NCI-H69 (cell line): ENCODE measurements at regions not wholly inside any gene's neighbourhood (a gene's known extent, or its start where the extent isn't known, plus 50 kb on each side); places are given as distances from the start of the nearest gene placed in this dataset.
A peak's percentile ranks its signal among the peaks of the same experiment; 100 is the strongest.

Source experiments
- DNase-seq: peaks from one replicate; lab custom pipeline; 2025; lab: John Stamatoyannopoulos, UW

GRCh38 chr1:232383455-232384123 is 246.3 kb downstream of the SIPA1L2 start:
- DNase-seq, result no peak

DNA sequence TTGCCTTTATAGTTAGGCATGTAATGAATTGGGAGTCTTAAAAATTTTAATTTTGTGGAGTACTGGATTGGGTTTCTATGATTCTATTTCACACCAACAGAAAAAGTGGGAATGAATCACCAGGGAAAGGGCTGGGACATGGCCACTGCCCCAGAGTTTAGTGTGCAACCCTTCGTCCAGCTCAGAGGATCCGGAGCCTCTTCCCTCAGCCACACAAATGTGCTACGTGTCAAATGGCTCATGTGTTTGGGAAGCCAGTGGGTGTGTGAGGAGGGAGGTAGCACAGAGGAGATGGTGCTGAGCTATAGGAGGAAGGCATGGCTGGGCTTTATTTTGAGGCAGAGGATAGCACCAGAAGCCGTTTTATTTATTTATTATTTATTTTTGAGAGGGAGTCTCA is 247.3 kb downstream of the SIPA1L2 start:
- DNase-seq, result no peak

DNA sequence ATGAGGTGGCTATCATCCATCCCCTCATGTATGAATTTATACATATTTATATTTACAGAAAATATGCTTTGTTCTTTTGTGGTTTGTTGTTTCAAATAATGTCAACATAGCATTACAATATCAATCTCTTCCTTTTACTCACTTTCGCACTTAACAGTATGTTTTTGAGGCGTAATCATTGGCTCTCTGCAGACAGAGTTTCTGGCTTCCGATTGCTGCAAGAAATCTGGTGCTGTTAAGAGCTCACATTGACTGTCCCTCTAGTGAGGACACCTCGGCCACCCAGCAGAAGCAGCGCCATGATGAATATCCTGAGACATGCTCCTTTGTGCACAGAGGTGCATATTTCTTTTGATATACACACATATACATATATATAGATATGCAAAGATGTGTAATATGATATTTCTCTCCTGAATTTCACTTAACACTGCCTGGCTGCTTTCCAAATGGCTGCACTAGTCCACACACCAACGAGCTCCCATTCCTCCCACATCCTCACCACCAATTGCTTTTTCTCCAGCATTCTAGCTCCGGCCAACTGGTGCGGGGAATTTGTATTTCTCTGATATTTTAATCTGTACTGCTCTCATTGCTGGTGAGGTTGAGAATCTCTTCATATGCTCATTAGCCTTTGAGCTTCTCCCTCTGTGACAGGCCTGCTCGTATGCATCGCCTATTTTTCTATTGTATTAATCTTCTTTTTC is 248.4 kb downstream of the SIPA1L2 start:
- DNase-seq, result peak; percentile 9

DNA sequence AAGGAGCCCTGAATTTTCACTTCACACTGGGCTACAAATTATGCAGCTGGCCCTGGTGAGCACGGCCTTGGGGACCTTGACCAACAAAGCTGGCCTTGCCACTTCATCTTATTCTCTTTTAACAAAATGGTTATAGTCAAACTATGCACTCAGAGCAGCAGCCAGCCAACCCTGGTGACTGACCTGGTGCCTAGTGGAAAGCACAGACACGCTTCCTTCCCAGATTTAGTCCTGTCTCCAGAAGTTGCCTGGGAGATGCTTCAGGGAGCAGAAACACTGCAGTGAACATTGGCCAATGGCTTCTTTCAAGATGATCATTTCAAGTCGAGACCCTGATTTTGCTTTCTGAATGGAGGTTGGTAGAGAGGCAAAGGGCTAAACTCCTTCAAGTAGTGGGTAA is 249.3 kb downstream of the SIPA1L2 start:
- no peak for DNase-seq

- no peak for DNase-seq
Observed at GRCh38 chr1:232380131-232380530, 249.8 kb downstream of the SIPA1L2 start.

DNA sequence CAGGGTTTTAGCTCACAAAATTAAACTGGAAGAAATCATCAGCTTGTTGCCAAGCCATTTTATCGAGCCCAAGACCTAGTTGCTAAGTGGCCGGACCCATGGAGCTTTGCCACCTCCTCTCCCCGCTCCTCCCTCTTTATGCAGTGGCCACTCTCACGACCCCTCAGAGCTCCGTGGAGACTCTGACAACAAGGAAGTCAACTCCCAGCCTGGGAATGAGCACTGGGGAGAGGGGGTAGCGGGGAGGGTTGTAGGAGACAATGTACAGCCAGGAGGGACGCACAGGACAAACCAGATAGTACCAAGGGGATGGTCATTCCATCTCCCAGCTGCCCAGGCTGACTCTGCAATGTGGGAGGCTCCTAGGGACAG is 250.9 kb downstream of the SIPA1L2 start:
- no peak for DNase-seq

DNA sequence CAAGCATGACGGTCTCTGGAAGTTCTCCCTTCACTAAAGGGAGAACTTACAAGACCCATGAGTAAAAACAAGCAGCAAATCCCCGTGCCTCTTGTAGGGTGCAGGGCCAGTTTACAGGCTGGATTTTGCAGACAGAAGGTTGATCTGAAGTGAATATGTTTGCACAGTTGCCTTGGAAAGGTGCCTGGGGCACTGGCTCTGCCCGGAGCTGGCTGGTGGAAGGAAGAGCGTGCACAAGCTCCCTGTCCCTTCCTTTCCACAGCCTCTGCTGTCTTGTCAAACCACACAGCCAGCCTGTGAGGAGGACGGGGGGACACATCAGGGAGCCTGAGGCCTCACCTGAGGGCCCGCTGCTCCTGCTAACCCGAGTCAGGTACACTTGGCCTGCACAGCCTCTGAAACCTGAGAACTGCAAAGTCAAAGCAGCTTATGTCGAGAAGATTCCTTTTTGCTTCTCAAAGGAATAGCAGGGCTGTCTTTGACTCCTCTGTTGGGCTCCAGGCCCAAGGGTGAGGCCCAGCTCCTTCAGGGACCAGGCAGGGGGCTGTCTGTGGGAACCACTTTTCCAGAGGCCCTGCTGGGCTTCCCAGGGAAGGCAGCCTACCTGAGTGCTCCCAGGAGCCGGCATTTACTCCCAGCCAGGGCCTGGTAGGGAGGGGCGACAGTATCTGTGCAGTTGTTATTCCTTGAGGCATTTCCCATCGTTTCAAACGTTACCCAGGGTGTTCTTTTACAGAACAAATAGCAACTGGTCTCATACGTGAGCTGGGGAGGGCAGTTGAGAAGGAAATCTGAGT is 251.5 kb downstream of the SIPA1L2 start:
- peak; percentile 50 for DNase-seq

- peak; percentile 27 for DNase-seq
Observed at GRCh38 chr1:232377494-232377770, 252.5 kb downstream of the SIPA1L2 start.

DNA sequence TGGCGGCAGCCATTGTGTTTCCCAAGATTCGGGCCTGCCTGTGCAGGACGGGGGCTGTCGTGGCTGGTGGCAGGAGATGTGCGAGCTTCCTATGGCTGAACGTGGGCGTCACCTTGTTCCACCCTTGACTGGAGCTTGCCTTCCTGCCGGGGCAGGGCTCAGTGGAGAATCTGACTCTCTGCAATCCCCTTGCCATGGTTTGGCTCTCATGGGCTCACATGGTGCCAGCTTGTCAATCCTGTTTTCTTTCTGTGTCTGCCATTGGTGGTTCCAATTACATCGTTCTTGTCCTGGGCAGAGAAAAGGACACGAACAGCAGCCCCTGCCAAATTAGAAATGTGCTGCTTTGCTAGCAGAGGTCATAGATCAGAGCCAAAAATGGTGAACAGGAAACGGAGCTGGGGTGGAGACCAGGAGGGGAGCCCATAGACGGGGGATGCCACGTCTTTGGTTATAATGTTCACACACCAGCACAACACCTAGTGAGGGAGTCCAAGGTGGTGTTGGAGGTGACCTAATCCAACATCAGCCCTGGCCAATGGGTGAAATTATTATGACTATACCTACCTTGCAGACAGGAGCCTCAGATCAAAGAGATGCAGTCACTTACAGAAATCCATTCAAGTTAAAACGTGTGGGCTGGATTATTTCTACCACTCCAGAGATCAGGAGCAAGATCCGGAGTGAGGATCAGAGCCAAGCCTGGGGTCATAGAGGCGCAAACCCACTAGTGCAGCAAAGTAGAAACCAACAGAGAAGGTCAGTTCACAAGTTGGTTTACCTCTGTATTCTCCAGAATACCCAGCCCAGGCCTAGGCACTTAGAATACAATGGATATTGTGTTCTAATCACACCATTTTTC is 253.1 kb downstream of the SIPA1L2 start:
- no peak for DNase-seq

DNA sequence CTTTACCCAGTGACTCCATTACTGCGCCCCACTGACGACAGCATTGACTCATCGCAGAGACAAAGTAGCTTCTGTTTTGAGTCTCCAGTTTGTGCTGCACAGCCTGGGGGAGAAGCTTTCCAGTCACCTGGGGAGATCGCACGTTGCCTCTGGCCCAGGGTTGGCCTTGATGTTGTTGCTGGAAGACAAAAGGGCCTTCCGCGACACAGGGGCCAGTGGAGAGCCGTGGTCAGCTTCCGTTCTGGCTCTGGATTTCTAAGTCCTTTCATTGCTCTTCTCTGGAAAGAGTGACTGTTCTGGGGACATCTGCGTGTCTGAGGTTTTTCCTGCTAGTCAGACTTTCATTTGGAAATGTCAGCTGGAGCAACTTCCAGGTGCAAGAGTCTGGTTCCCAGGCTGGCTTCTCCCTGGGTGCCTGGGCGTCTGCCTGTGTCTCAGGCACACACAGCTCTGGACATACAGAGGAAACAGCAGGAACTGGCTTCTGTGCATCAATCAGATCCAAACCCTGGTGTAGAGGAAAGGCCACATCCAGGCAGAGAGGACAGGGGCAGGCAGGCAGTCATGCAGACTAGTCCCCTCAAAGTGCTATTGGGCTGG is 257.0 kb downstream of the SIPA1L2 start:
- DNase-seq, result no peak

GRCh38 chr1:232372431-232372830 is 257.5 kb downstream of the SIPA1L2 start:
- no peak for DNase-seq

DNA sequence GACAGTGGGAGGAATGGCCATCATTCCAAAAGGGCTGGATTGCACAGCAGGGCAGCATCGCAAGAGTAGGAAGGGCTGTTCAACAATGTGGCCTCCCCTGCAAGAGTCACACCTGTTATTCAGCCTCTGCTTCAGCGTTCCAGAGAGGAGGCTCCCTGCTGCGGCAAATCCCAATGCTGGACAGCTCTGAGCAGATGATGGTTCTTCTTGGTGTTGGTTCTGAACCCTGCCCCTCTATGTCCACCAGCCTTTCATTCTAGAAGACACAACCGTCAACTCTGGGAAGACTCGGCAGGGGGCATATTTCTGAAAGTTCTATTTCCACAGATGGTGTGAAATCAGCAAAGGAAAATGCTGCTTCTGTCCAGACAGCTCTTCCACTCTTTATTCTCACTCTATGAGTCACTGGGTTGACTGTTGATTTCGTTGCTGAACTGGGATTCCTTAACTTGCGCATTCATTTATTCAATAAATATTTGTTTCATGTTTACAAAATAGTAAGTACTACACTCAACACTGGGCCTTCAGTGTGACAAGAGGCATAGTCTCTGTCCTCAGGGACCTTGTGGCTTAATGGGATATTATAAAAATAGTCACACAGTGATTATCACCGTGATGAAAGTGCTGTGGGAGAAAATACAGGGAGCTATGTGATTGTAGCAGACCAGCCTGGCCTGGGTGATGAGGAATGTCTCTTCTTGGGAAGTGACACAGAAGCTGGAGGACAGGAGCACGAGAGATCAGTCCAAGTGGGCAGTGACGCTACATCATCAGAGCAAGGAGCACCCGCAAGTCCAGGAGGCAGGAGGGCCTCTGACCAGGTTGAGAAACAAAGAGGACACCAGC is 260.3 kb downstream of the SIPA1L2 start:
- no peak for DNase-seq

GRCh38 chr1:232368821-232369321 is 261.1 kb downstream of the SIPA1L2 start:
- DNase-seq, result no peak

- peak; percentile 36 for DNase-seq
Observed at GRCh38 chr1:232367293-232367692, 262.6 kb downstream of the SIPA1L2 start.

DNA sequence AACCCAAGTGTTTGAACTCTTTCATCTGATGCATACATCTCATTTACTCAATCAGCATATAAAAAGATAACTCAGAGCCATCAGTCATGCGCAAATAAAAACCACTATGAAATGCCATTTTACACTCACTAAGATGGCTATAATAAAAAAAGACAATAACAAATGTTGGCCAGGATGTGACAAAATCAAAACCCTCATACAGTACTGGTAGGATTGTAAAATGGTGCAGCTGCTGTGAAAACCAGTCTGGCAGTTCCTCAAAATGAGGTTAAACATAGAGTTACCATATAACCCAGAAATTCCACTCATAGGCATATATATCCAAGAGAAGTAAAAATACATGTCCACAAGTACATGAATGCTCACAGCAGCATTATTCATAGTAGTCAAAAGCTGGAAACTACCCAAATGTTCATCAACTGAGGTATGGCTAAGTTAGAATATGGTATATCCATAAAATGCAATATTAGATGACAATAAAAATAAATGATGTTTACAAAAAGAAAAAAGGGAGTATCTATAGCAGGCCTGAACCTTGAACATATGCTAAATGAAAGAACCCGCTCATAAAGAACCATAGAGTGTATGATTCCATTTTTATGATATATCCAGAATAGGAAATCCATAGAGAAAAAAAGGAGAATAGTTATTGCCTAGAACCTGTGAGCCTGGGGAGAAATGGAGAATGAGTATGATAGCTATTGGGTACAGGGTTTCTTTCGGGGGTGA is 265.1 kb downstream of the SIPA1L2 start:
- DNase-seq, result no peak

DNA sequence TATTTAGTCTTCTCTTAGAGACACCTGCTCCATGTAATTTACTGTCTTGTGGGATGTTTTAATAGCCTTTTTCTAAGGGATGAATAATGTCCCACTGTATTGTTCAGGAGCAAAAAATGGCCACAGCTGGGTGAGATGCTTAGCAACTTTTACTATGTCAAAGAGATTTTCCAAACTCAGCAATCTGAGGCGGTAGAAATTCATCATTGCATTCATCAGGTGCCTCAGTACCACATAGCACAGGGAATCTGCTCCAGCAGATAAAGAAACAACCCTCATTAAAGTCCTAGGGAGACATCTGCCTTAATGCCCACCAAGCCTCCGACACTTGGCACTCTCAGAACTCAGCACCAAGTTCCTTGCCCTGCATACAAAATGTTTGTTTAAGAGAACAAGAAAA is 266.9 kb downstream of the SIPA1L2 start:
- DNase-seq, result no peak

- no peak for DNase-seq
Observed at GRCh38 chr1:232357416-232357815, 272.5 kb downstream of the SIPA1L2 start.

DNA sequence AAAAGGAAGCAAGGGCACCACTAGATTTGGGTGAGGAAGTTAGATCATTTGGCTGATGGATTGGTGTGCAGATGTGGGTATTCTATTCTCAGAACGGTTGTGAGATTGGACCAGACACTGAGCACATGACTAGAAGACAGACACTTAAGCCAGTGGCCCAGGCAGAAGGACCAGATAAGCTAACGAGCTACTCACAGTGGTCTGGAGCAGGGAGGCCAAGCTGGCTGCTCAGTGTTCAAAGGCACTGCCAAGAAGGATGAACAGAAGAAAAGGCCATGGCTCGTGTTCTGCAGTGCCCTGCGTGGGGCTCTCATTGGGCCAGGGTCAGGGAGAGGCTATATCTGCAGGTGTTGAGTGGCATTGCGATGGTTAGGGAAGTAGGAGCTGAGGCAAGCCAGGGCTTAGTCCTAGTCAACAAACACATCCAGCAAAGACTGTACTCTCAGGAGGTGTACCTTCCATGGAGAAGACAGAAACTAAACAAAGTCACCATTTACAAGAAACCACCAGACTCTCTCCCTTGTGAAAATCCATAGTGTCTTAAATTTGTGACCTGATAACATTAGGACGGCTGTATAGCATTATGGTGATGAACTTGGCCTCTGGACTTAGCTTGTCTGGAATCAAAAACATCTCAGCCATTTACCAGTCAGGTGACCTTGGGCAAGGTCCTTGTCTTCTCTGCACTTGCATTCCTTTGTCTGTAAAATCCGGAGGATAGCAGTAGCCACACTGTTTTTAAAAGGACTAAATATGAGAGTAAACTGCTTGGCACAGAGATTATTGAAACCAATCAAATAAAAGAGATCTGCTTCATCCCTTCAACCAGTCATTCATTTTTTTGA is 274.5 kb downstream of the SIPA1L2 start:
- DNase-seq, result no peak

- no peak for DNase-seq
Observed at GRCh38 chr1:232353001-232353400, 276.9 kb downstream of the SIPA1L2 start.
